Skin epidermis (tissue), 12 donors: ENCODE measurements at regions not wholly inside any gene's neighbourhood (a gene's known extent, or its start where the extent isn't known, plus 50 kb on each side); places are given as distances from the start of the nearest gene placed in this dataset.
"Not testable (repeated sequence)": the region's sequence is repeated elsewhere in the genome, so short reads cannot be mapped to it uniquely, and the experiment has no call there.

Source experiments
- H3K27ac ChIP-seq, 21 experiments: fragments of 200-600 bp; sonication (generic) in 11 of 21; one replicate each; pipeline ENCODE4 v1.5.0; 2020; ENCODE audit warnings: mild to moderate bottlenecking in 3 of 21, inconsistent platforms in 2 of 21, moderate library complexity in 2 of 21
- H3K4me3 ChIP-seq, 7 experiments: fragments of 200-600 bp; sonication (generic) in 2 of 7; one replicate each; pipeline ENCODE4 v1.5.0; 2020; ENCODE audit warnings: inconsistent platforms in 2 of 7, mild to moderate bottlenecking in 2 of 7, moderate library complexity in 1 of 7

DNA sequence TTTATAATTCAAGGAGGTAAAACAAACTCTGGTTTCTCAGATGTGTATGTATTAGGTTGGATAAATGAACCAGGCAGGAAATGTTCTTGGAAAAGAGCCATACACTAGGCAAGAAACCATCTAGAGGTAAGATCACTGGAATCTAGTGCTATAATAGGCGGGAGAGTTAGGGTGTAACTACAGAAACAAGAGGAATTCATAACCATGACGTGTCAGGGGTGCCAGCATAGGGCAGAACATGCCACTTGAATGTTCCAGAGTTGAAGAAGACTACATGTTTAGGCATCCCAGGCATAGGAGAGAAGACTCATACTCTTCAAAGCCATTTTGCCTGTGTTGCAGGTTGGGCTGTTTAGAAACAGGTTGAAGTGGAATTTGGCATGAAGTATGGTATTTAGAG is 198.7 kb downstream of the CCNG2 start:
- no peak overlapping the region for H3K4me3 ChIP-seq
- H3K27ac ChIP-seq, result no peak overlapping the region

- H3K4me3 ChIP-seq, result no peak overlapping the region
- H3K27ac ChIP-seq, result no peak overlapping the region
Measured at GRCh38 chr4:77358315-77358928, 201.4 kb downstream of the CCNG2 start.

DNA sequence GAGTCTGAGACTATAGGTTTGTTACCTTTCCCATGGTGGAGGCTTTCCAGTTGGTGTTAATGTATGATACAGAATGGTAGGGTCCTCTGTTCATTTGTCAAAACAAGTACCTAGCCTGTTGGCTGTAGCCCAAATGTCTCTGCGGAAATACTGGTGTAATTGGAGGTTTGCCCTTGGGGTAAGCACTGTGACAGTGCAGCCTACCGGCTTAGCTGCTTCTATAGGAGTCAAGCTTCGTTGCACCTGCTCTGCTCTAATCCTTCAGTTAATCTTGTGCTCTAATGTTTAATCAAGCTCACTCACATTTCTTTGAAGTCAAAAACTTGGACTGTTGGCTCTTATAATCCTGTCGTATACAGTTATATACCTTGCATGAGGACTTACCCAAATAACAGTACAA is 203.4 kb downstream of the CCNG2 start:
- no peak overlapping the region for H3K27ac ChIP-seq
- no peak overlapping the region for H3K4me3 ChIP-seq

DNA sequence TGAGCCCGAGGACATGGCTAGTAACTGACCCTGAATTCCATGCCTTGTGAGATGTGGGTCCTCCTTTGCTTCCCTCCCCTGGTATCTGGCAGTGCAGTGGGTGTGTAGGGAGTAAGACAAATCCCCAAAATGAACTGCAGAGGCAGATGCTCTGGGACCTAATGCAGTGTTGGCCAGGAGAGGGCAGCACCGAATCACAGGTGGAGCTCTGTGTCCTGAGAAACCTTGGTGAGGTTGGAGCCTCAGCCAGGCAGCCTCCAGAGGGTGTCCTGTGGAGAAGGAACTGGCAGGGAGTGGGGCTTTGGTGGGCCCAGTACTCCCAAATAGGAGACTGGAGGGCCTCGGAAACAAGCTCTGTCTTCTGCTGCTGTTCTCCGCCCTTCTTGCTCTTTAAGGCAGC is 209.9 kb downstream of the CCNG2 start:
- not testable (repeated sequence) for H3K4me3 ChIP-seq, H3K27ac ChIP-seq

DNA sequence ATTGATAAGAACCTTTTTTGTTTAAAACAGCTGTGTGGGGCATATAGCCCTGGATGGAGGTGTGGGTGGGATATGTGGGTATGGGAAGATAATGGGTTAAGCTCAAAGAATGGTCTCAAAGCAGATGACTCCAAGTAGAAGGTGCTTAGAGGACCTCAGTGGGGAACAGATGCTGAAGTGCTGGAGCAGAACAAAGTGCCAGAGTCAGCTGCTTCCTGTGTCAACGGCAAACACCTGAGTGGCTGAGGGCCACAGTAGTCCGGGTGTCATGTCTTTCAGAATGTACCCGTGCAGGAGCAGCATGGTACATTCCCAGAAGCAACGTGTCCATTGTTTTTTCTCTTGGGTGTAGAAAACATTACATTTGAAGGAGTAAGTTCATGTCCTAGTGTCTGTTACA is 210.6 kb downstream of the CCNG2 start:
- H3K4me3 ChIP-seq, result no peak overlapping the region
- H3K27ac ChIP-seq, result no peak overlapping the region

GRCh38 chr4:77372375-77372774 is 215.4 kb downstream of the CCNG2 start:
- H3K4me3 ChIP-seq, result no peak overlapping the region

DNA sequence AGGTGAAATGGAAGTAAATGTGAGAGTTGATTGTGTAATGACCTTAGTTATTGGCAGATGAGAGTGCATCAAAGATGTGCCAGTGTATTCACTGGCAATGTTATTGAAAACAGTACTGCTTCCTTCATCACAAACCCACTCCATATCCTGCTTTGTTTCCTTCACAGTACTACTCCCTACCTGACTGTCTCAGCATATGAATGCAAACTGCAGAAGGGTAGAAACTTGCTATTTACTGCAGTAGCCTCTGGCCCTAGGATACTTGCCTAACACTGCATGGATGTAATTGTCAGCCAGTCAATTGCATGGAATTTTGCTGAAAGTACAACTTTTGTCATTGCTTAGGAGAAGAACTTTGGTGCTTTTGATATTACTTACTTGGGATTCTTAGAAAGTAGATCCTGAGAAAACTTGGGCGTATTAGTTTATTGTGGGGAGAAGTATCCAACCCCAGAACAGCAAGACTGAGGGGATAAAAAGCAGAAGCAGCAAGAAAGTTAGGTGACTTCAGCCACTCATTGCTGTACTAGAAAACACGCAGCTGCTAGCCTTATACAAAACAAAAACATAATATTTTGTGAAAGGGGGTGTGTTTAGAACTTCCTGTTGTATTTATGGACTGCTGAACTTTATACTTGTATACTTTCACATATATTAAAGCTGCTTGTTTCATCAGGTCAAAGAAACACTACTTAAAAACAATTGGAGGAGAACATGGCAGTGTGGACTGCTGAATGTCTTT is 219.0 kb downstream of the CCNG2 start:
- Histone ChIP-seq H3K4me3 (no peak overlapping the region), H3K27ac (no peak overlapping the region)

More at GRCh38 chr4:77372375-77372774, 215.4 kb downstream of the CCNG2 start:
- H3K27ac ChIP-seq, result no peak overlapping the region

DNA sequence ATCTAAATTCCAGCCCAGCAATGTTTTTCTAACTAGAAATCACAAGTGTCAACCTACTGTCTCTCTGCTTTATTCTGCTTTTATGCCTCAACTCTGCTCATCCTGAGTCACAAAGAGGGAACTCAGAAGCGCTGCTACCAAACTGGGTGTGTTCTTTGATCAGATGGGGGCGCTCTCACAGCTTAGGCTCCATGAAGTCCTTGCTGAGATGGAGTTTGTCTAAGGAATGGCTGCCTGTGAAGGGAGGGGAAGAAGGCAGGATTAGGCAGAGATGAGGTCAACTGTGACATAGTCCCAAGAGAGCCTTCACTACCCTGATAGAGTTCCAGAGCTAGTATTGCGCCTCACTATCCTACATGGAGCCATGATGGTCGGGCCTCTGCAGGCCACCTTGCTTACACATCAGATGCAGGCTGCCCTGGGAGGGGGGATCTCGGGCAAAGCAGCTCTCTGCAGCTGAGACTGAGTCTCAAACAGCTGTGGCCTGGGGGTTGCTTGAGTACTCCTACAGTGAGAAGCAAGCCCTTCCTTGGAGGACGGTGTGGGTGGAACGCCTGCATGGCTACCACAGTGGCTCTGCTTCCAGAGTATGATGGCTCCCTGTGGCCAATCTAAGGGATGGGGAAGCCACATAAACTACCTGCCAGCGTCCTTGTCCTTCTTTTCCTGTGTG is 219.9 kb downstream of the CCNG2 start:
- H3K27ac ChIP-seq, result no peak overlapping the region
- H3K4me3 ChIP-seq, result no peak overlapping the region

GRCh38 chr4:77384094-77384493 is 221.5 kb upstream of the CXCL13 start:
- H3K4me3 ChIP-seq, result no peak overlapping the region
- H3K27ac ChIP-seq, result no peak overlapping the region

GRCh38 chr4:77385124-77385969 is 220.3 kb upstream of the CXCL13 start:
- H3K27ac ChIP-seq, result no peak overlapping the region

DNA sequence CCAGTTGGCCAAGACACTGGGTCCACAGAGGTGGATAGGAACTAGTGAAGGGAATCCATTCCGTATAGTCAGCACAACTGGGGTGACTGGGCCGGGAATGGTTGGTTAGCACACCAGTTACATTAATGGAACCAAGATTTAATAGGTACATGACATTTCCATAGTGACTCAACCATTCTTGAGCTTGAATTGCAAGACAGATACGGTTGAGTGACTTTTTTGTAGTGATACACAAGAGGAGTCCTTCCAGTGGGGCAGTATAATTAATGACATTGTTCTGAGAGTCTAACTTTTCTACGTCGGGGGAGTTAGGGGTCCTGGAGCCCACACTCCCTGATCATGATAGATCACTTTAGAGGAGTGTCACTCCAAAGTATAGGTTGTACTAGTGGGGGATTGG is 211.6 kb upstream of the CXCL13 start:
- no peak overlapping the region for H3K4me3 ChIP-seq
- H3K27ac ChIP-seq, result no peak overlapping the region

More at GRCh38 chr4:77385124-77385969, 220.3 kb upstream of the CXCL13 start:
- no peak overlapping the region for H3K4me3 ChIP-seq

- H3K4me3 ChIP-seq, result no peak overlapping the region
- no peak overlapping the region for H3K27ac ChIP-seq
Measured at GRCh38 chr4:77395481-77395880, 210.1 kb upstream of the CXCL13 start.

- Histone ChIP-seq H3K4me3 (no peak overlapping the region), H3K27ac (no peak overlapping the region)
Measured at GRCh38 chr4:77398256-77398655, 207.4 kb upstream of the CXCL13 start.

- no peak overlapping the region for H3K4me3 ChIP-seq
- H3K27ac ChIP-seq, result no peak overlapping the region
Measured at GRCh38 chr4:77399831-77400230, 205.8 kb upstream of the CXCL13 start.

- H3K4me3 ChIP-seq, result no peak overlapping the region
- no peak overlapping the region for H3K27ac ChIP-seq
Measured at GRCh38 chr4:77413766-77414165, 191.9 kb upstream of the CXCL13 start.

- Histone ChIP-seq H3K27ac (no peak overlapping the region), H3K4me3 (no peak overlapping the region)
Measured at GRCh38 chr4:77415689-77416088, 189.9 kb upstream of the CXCL13 start.

DNA sequence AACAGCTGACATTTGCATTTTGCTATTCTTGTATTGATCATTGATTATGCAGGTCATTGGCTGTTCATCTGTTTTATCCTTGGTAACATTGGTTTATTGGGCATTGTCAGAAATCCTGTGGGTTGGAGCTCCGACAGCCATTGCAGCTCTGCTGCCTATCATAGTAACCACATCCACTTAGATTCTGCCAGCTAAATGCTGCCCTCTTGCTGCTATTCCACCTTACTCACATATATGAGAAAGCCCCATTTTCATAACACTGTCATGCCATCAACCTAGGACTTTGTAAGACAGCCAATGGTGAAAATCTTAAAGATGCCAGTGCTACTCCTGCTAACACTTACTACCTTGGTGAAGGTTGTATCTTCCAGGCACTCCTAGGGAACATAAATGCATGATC is 187.3 kb upstream of the CXCL13 start:
- Histone ChIP-seq H3K27ac (no peak overlapping the region), H3K4me3 (no peak overlapping the region)

DNA sequence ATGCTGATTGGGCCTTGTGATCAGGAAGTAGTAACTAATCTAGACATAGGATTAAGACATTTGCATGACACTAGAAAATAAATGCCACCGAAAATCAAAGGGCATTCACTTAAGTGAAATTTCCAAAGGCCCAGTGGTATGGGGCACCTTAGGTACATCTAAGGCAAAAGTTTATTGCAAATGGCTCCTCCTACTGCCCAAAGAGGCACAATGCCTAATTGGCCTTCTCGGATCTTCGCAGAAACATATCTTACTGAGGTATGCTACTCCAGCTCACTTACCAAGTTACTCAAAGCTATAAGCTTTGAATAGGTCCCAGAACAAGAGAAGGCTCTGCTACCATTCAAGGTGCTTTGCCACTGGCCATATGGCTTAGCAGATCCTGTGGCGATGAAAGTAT is 174.8 kb upstream of the CXCL13 start:
- H3K4me3 ChIP-seq, result no peak overlapping the region
- H3K27ac ChIP-seq, result no peak overlapping the region

GRCh38 chr4:77431546-77431945 is 174.1 kb upstream of the CXCL13 start:
- no peak overlapping the region for H3K27ac ChIP-seq
- no peak overlapping the region for H3K4me3 ChIP-seq

DNA sequence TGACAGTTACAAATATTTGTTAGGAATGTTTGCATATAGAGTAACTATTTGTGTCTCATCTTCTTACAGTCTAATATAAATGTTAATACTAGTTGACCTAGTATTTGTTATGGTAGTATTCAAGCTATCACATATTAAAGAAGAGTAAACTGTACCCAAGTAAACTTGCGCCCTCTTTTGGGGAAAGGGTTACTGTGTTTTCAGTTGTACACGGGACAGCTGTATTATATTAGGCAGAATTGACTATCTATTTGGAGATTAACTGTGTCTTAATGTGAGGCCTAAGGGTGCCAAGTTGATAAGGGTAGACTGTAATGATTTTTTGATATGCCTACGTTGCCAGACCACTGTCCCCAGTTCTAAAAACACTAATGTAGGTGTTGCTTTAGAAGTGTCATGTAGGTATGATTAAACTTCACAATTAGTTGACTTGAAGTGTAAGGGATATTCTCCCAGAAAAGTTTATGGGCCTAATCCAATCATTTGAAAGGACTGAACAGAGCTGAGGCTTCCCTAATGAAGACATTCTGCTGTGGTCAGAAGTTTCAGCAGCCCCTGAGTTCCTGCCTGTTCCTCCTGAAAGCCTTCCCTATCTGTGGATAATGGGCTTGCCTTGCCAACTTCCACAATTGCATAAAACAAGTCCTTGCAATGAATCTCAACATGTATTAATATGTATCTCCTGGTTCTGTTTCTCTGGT is 172.8 kb upstream of the CXCL13 start:
- Histone ChIP-seq H3K4me3 (no peak overlapping the region), H3K27ac (no peak overlapping the region)
